DMS53 (cell line): ENCODE measurements at regions not wholly inside any gene's neighbourhood (a gene's known extent, or its start where the extent isn't known, plus 50 kb on each side); places are given as distances from the start of the nearest gene placed in this dataset.
"Not testable (repeated sequence)": the region's sequence is repeated elsewhere in the genome, so short reads cannot be mapped to it uniquely, and the experiment has no call there.

Experiments used
- DNase-seq: peaks from one replicate; lab custom pipeline; 2025; lab: John Stamatoyannopoulos, UW

GRCh38 chr7:1300206-1300605 lies 67.5 kb downstream of the UNCX start:
- no peak for DNase-seq

GRCh38 chr7:1300636-1301035 lies 68.0 kb downstream of the UNCX start:
- DNase-seq, result no peak

DNA sequence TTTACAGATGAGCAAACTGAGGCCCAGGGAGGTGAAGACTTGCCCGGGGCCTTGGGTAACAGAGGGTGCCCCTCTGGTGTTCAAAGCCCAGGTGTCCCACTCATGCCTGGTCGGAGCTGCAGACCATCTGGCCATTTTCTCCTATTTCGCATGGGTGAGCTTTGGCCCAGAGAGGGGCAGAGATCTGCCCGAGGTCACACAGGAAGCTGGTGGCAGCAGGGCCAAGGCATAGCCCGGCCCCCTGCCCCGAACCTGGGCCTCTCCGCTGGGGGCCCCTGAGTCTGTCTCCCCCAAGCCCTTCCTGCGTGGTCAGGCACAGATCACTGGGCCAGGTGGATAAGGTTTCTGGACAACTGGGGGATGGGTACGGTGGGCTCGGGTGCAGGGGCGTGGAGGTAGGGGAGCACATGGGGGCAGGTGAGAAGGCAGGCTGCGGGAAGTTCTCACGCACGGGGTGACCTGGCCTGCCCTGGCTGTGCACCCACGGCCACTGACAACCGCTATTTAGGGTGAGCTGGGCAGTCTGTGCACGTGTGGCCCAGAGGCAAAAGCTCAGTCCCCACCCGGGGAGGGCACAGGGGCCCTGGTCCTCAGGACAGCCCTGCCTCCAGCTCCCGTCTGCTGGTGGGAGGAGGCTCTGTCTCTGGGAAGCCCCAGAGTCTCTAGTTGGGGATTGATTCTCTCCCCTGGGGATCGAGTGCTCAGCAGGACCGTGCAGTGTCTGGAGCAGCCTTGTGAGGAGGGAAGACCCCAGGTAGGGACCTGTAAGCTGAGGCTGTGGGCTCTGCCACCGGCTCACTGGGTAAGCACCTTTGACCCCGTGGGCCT lies 68.6 kb downstream of the UNCX start:
- DNase-seq, result no peak

DNA sequence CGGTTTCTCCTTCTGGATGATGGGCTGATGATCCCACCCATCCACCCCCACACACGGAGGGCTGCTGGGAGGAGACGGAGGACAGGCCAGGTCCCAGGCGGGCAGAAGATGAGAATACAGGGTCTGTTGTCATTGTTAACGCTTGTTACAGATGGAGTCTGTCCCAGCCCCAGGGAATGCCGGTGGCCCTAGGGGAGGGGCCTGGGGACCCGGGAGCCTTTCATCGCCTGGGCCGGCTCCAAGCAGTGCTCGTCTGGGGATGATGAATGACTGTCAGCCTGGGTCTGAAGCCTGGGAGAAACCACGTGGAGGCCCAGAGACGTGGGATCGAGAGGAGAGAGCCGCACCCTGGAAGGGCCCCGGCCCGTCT lies 69.2 kb downstream of the UNCX start:
- DNase-seq, result no peak

GRCh38 chr7:1302936-1303335 lies 70.3 kb downstream of the UNCX start:
- no peak for DNase-seq

DNA sequence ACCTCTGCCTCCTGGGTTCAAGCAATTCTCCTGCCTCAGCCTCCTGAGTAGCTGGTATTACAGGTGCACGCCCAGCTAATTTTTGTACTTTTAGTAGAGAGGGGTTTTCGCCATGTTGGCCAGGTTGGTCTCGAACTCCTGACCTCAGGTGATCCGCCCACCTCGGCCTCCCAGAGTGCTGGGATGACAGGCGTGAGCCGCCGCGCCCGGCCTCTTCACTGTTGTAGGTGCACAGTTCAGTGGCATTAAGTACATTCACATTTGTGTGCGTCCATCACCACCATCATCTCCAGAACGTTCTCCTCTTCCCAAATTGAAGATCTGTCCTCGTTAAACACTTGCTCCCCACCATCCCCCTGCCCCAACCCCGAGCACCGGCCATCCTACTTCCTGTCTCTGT lies 71.3 kb downstream of the UNCX start:
- not testable (repeated sequence) for DNase-seq

GRCh38 chr7:1305873-1306272 lies 73.2 kb downstream of the UNCX start:
- no peak for DNase-seq

DNA sequence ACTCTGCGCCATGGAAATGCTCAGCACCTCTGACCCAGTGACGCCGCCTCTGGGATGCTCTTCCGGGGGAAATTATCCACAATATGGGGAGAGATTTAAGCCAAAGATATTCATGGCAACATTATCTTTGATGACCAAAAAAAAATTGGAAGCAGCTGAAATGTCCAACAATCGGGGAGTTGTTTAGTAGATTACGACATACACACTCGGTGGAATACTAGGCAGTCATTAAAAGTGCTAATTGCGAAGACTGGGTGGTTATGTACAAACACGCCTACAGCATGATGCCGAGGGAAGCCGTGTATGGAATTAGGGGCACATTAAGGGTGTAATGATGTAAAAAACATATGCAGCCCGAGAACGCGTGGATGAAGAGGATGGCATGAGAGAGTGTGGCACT lies 75.2 kb downstream of the UNCX start:
- DNase-seq, result no peak

- no peak for DNase-seq
These were observed 76.6 kb downstream of the UNCX start for GRCh38 chr7:1309290-1309689.

DNA sequence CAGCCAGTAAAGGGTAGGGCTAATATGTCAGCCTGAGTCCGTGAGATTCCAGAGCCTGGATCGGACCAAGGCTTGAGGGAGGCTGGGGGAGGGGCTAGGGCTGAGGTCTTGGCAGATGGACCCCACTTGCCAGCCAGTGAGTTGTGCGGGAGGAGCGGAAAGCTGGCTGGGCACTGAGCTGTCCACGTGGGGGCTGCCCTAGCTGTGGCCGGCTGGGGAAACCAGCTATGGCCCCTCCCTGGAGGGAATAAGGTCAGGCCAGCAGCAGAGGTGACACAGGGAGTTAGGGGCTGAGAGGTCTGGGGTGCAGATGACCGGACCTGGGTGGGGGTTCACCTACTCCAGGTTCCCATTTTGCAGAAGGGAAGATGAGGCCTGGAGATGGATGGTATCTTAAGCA lies 77.3 kb downstream of the UNCX start:
- DNase-seq, result no peak

- no peak for DNase-seq
These were observed 78.3 kb downstream of the UNCX start for GRCh38 chr7:1310936-1311335.

DNA sequence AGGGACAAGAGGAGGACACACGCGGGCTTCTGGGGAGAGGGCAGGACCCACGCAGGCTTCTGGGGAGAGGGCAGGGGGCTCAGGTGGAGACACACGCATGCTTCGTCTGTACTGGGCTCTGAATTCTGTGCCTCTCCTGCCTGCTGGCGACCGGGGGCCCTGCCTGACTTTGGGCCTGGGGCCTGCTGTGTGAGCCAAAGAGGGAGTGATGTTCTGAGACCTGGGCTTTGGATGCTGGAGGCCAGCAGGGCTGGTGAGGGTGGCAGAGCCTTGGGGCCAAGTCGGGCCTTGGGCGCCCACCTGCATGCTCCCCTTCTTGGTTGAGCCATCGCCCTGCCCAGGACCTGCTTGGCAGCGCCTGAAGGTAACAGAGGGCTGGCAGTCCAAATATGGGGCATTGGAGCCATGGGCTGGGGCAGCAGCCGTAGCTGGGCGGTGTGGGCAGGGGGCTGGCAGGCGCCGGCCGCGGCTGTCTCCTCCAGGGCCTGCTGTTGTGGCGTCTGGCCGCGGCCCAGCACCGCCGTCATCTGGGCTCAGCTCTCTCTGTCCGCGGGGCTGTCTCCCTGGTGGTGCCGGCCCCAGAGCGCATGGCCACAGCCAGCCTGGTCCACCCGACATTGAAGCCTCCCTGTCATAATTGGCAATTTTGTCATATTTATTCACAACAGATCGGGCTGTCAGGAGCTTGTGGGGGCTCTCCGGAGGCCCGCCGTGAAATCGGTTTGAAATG lies 78.9 kb downstream of the UNCX start:
- no peak for DNase-seq

- no peak for DNase-seq
These were observed 79.7 kb downstream of the UNCX start for GRCh38 chr7:1312136-1313070.

GRCh38 chr7:1313613-1314012 lies 80.9 kb downstream of the UNCX start:
- DNase-seq, result no peak

- no peak for DNase-seq
These were observed 81.6 kb downstream of the UNCX start for GRCh38 chr7:1314021-1314907.

DNA sequence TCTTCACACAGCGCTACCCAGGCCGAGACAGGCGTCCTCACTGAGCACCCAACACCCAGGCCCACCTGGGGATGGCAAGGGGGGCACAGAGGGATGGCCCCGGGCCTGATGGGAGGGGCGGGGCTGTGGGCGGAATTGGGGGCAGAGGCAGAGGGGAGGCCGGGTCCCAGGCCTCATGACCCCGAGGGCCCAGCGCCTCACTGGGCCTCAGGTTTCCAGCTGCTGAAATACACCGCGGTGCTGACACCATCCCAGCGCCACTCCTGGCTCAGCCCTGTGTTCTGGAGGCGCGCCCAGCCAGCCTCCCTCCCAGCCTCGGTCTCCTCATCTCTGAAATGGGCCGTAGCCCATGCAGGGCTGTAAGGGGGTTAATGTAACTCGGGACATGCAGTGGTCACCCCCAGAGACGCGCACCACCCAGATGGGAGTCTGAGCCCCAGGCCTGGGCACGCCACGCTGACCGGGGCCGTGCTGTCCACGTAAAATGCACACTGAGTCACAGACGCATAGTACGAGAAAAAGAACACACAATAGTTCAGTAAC lies 82.3 kb downstream of the UNCX start:
- DNase-seq, result no peak

- DNase-seq, result no peak
These were observed 83.4 kb downstream of the UNCX start for GRCh38 chr7:1316086-1316485.

GRCh38 chr7:1317646-1318045 lies 85.0 kb downstream of the UNCX start:
- no peak for DNase-seq

DNA sequence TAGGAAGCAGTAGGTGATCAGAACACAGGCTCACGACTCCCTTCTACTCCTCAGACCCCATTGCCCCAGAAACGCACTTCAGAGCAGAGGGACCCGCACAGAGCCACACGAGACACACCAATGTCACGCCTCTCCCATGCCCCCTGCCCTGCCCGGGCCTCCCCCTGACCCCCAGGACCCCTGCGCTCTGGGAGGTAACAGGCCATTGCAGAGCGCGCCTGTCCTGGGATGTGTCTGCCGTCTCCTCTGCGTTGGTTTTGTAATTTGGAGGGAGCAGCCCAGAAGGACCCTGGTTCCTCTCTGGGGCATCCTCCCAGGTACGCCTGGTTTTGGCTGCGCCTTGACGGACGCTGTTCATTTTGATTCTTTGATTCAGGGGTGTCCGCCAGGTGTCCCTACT lies 85.4 kb downstream of the UNCX start:
- DNase-seq, result no peak

GRCh38 chr7:1318661-1319060 lies 86.0 kb downstream of the UNCX start:
- DNase-seq, result no peak

DNA sequence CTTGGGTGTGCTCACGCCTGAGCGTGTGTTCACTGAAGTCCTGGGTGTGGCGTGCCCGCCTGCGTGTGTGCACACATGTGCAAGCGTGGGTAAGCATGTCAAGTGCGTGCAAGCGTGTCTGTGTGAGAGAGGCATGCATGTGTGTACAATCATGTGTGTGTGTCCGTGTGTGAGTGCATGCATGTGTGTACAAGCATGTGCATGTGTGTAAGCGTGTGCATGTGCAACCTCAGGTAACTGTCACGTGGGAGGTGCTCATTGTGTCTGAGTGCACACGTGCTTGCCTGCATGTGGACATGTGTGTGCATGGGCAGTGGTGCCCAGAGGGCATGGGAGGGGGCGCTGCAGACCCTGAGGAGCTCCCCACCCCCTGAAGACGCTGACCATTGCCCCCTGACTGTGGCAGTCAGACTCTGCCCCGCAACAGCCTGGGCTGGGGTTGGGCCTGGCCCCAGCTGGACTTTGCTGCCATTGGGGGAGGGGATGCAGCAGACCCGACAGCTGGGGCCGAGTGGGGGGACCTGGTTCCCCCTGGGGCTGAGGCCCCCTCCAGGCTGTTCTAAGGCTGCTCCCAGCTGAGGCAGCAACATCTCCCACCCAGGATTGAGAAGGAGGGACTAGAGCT lies 88.1 kb downstream of the UNCX start:
- DNase-seq, result no peak
